Panc1 (cell line): ENCODE measurements at regions not wholly inside any gene's neighbourhood (a gene's known extent, or its start where the extent isn't known, plus 50 kb on each side); places are given as distances from the start of the nearest gene placed in this dataset.

Experiments used
- ATAC-seq: fragments of 200-7000 bp; cut with Tn5 transposase; 2 replicates; pipeline ENCODE4 v1.9.1; 2020; ENCODE audit warnings: mild to moderate bottlenecking, moderate library complexity
- BruUV-seq: library from RNA; stranded (reverse); fragments of 400-500 nt; replicated peaks from 2 replicates; lab custom pipeline; 2021; lab: Mats Ljungman, UMichigan
- CTCF ChIA-PET: fragments of 300-600 bp; sonication (Branson Sonifier 250); formaldehyde crosslinking; loops from one replicate; lab custom pipeline; 2022; ENCODE audit warnings: antibody characterized with exemption; lab: Charles Lee
- POLR2A ChIA-PET: fragments of 300-600 bp; sonication (Branson Sonifier 250); formaldehyde crosslinking; loops from one replicate; lab custom pipeline; 2022; ENCODE audit warnings: antibody characterized with exemption; lab: Charles Lee
- DNase-seq: peaks from one replicate; pipeline ENCODE4 v3.0.0-alpha.2; 2010; ENCODE audit warnings: low read depth, low spot score
- H3K27ac ChIP-seq: 2 replicates; pipeline ENCODE4 v1.5.1; 2011; ENCODE audit warnings: mild to moderate bottlenecking, low read length, inconsistent platforms
- H3K27me3 ChIP-seq: fragments of 200-500 bp; sonication (Bioruptor generic); 2 replicates; pipeline ENCODE4 v1.6.0; 2014; ENCODE audit warnings: low read length, inconsistent platforms; ENCODE audit not compliant: control insufficient read depth, insufficient read depth
- H3K36me3 ChIP-seq: fragments of 200-500 bp; sonication (Bioruptor generic); 2 replicates; pipeline ENCODE4 v1.5.1; 2014; ENCODE audit warnings: inconsistent platforms, mild to moderate bottlenecking, low read length, moderate library complexity; ENCODE audit not compliant: control insufficient read depth, insufficient read depth
- H3K4me1 ChIP-seq: 2 replicates; pipeline ENCODE4 v1.5.1; 2011; ENCODE audit warnings: inconsistent platforms, mild to moderate bottlenecking, low read length, moderate library complexity; ENCODE audit not compliant: control insufficient read depth, insufficient read depth
- H3K4me3 ChIP-seq, 2 experiments: 2 replicates each; pipeline ENCODE4 v1.5.1; 2011 to 2012; ENCODE audit warnings: low read depth in 2 of 2, low read length in 2 of 2, mild to moderate bottlenecking in 2 of 2, inconsistent platforms in 1 of 2, moderate library complexity in 1 of 2
- H3K9me3 ChIP-seq: fragments of 200-500 bp; sonication (Bioruptor generic); 2 replicates; pipeline ENCODE4 v1.5.1; 2014; ENCODE audit warnings: low read depth, mild to moderate bottlenecking, inconsistent platforms, low read length, moderate library complexity; ENCODE audit not compliant: control insufficient read depth, insufficient read depth
- POLR2AphosphoS5 ChIP-seq: IDR thresholded peaks from 2 replicates; pipeline ENCODE4 v1.6.1; 2012; ENCODE audit warnings: mild to moderate bottlenecking, low read depth, low read length, moderate library complexity
- SIN3A ChIP-seq: IDR thresholded peaks from 2 replicates; pipeline ENCODE4 v1.6.1; 2012; ENCODE audit warnings: low read depth, mild to moderate bottlenecking, low read length, moderate library complexity, borderline replicate concordance; ENCODE audit not compliant: insufficient read depth
- TCF7L2 ChIP-seq: IDR thresholded peaks from 2 replicates; pipeline ENCODE4 v1.6.1; 2011; ENCODE audit warnings: mild to moderate bottlenecking, low read depth, low read length, inconsistent platforms
- in situ Hi-C: cut with HindIII; loops from 2 replicates; pipeline ENCODE4 v1.10.0; 2016; ENCODE audit warnings: low sequenced_read_pairs, low pct_unique_long_range_greater_than_20kb
- intact Hi-C: fragments of 100-400 bp; cut with micrococcal nuclease; formaldehyde crosslinking; loops from one replicate; pipeline ENCODE4 v1.10.0; 2022; ENCODE audit not compliant: unreplicated experiment
- TF ChIP-seq, protein P1 (sequence below): fragments of 450-650 bp; IDR thresholded peaks from 2 replicates; pipeline ENCODE4 v1.5.1; 2017; ENCODE audit warnings: mild to moderate bottlenecking
- TF ChIP-seq, protein P2 (sequence below), 2 experiments: IDR thresholded peaks; 2 replicates each; pipeline ENCODE4 v1.6.1; 2011 to 2012; ENCODE audit warnings: low read depth in 2 of 2, control low read depth in 1 of 2, low read length in 1 of 2, mild to moderate bottlenecking in 1 of 2, moderate library complexity in 1 of 2; ENCODE audit not compliant: insufficient read depth in 1 of 2

DNA sequence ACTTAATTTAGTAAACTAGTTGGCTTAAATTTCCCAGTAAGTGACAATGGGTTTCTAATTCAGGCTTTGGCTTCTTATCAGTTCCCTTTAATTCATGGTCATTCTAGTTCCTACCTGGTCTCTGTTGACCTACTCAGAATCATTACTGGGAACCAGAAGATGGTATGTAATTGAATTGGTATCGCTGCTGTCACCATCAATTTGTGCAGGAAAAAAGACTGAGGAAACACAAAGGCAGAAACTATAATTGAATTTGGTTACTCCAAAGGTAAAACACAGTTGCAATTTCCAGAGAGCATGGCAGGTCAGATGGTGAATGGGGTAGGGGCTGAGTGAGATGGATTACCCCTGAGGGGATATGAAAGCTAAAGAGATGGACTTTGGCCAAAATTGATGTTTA is 226.5 kb upstream of the GAP43 start:
- DNase-seq: no peak
- Histone ChIP-seq H3K27ac (no peak overlapping the region), H3K4me1 (no peaks in the 10 kb centered on the region), H3K36me3 (no peaks in the 10 kb centered on the region), H3K9me3 (no peaks in the 10 kb centered on the region), H3K27me3 (no peaks in the 10 kb centered on the region), H3K4me3 (no peak overlapping the region)
- no TSS peak for BruUV-seq
- CTCF ChIA-PET: no interaction called here
- intact Hi-C loops: no loop called here
- no peak for ATAC-seq
- in situ Hi-C loops: no loop called here
- no peak for TF ChIP-seq TCF7L2
- TF ChIP-seq SIN3A: no peak
- no peak for TF ChIP-seq POLR2AphosphoS5
- TF ChIP-seq, protein P1, sequence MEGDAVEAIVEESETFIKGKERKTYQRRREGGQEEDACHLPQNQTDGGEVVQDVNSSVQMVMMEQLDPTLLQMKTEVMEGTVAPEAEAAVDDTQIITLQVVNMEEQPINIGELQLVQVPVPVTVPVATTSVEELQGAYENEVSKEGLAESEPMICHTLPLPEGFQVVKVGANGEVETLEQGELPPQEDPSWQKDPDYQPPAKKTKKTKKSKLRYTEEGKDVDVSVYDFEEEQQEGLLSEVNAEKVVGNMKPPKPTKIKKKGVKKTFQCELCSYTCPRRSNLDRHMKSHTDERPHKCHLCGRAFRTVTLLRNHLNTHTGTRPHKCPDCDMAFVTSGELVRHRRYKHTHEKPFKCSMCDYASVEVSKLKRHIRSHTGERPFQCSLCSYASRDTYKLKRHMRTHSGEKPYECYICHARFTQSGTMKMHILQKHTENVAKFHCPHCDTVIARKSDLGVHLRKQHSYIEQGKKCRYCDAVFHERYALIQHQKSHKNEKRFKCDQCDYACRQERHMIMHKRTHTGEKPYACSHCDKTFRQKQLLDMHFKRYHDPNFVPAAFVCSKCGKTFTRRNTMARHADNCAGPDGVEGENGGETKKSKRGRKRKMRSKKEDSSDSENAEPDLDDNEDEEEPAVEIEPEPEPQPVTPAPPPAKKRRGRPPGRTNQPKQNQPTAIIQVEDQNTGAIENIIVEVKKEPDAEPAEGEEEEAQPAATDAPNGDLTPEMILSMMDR: no peak
- TF ChIP-seq, protein P2, sequence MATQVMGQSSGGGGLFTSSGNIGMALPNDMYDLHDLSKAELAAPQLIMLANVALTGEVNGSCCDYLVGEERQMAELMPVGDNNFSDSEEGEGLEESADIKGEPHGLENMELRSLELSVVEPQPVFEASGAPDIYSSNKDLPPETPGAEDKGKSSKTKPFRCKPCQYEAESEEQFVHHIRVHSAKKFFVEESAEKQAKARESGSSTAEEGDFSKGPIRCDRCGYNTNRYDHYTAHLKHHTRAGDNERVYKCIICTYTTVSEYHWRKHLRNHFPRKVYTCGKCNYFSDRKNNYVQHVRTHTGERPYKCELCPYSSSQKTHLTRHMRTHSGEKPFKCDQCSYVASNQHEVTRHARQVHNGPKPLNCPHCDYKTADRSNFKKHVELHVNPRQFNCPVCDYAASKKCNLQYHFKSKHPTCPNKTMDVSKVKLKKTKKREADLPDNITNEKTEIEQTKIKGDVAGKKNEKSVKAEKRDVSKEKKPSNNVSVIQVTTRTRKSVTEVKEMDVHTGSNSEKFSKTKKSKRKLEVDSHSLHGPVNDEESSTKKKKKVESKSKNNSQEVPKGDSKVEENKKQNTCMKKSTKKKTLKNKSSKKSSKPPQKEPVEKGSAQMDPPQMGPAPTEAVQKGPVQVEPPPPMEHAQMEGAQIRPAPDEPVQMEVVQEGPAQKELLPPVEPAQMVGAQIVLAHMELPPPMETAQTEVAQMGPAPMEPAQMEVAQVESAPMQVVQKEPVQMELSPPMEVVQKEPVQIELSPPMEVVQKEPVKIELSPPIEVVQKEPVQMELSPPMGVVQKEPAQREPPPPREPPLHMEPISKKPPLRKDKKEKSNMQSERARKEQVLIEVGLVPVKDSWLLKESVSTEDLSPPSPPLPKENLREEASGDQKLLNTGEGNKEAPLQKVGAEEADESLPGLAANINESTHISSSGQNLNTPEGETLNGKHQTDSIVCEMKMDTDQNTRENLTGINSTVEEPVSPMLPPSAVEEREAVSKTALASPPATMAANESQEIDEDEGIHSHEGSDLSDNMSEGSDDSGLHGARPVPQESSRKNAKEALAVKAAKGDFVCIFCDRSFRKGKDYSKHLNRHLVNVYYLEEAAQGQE (IDR thresholded peaks at IDR 0.05; ENCODE audit: insufficient read depth in 1 of 2, low read depth in 2 of 2, low read length in 1 of 2): no peak
- POLR2A ChIA-PET: no interaction called here

DNA sequence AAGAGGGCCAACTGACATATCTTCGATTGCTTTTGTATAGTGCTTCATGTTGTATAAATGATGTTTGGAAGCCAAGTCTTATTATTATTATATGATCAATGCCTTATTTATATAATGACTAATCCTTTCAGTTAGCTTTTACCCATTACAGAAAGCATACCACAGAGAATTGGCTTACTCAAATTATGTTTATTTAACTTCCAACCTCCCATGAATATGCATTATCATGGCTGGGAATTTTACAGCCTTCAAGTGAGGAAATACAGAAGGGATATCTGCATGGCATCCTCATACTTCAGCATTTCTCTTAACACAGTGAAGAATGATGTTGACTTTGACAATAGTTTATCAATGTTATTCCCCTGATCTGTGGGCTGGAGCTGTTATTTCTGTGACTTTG is 225.9 kb upstream of the GAP43 start:
- Histone ChIP-seq H3K36me3 (no peaks in the 10 kb centered on the region), H3K4me3 (no peak overlapping the region), H3K4me1 (no peaks in the 10 kb centered on the region), H3K27me3 (no peaks in the 10 kb centered on the region), H3K27ac (no peak overlapping the region), H3K9me3 (no peaks in the 10 kb centered on the region)
- ATAC-seq (no peak), DNase-seq (no peak)
- ChIA-PET CTCF (no interaction called here), POLR2A (no interaction called here)
- in situ Hi-C loops: no loop called here
- intact Hi-C loops: no loop called here
- TF ChIP-seq SIN3A: no peak
- TF ChIP-seq, protein P2 (IDR thresholded peaks at IDR 0.05; ENCODE audit: insufficient read depth in 1 of 2, low read depth in 2 of 2, low read length in 1 of 2): no peak
- TF ChIP-seq, protein P1: no peak
- TF ChIP-seq POLR2AphosphoS5: no peak
- TF ChIP-seq TCF7L2: no peak
- no TSS peak for BruUV-seq
